Activated CD4-positive, alpha-beta T cell treated with anti-CD3 and anti-CD28 coated beads for 48 hours (primary cell): ENCODE measurements at regions not wholly inside any gene's neighbourhood (a gene's known extent, or its start where the extent isn't known, plus 50 kb on each side); places are given as distances from the start of the nearest gene placed in this dataset.
"Not testable (repeated sequence)": the region's sequence is repeated elsewhere in the genome, so short reads cannot be mapped to it uniquely, and the experiment has no call there.

ENCODE experiments used
- DNase-seq: peaks from one replicate; pipeline ENCODE4 v3.0.0-alpha.2; 2020

DNA sequence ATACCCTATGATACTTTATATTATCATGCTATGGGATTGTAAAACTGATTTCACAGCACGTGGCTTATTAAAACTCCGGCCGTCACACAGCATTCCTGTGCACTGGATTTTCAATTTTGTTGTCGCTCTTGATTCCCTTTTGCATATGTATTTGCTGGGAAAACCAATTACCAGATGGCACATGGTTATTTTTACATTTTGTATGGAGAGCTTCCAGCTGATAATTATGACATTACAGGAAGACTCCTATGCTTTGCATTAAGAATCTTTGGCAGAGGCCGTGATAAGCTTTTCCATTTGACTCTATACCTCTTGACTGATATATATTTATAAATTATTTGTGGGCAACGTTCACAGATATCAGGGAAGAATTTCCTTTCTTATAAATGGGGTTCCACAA is 381.2 kb upstream of the RORB start:
- DNase-seq = no peak

DNA sequence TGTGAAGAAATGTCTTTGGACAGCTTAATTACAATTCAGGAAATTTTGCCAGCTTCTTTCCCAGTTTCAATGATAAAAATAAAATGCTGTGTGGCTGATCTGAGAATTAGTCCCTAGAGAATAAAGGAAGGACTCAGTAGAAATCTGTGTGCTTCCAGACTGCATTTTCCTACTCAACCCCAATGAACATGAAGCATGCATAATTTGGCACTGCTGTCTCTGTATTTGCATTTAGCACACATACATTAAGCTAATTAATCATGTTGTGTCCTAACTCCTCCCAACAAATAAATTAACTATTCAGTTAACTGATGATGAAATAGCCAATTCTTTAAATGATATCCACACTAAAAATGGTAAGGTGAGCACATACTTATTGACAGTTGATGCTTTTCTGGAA is 380.0 kb upstream of the RORB start:
- no peak for DNase-seq

- no peak for DNase-seq
These were observed 379.4 kb upstream of the RORB start for GRCh38 chr9:74117731-74118130.

DNA sequence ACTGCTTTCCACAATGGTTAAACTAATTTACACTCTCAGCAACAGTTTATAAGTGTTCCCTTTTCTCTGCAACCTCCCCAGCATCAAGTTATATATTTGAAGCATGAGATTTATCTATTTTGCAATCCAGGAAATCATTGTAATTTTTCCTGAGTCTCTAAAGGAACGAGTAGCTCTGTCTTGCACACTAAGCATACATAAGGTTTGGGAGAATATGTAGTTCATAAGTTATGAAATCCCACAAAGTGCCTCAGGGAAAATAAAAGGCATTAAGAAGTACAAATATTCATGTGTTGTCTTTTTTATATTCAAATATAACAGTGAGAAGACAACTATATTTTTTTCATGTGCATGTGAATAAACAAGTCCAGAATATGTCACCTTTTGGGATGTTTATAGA is 377.1 kb upstream of the RORB start:
- DNase-seq = no peak

DNA sequence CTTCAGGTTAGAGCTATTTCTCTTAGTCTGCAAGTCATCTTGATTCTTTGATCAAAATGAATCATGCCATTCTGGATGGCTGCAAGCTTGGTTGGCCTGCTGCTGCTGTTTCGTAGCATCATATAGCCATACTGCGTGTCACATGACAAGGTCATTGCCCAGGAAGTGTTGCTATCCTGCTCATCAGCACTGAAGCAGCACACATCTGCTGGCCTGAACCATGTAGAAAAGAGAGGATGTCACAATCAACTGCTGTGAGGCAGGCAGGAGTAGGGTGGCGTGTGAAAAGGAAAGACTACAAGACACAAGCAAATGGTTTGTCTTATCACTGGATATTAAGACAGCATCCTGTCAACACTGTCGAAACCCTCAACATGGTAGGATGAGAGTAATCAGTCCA is 376.7 kb upstream of the RORB start:
- DNase-seq = no peak

- no peak for DNase-seq
These were observed 374.9 kb upstream of the RORB start for GRCh38 chr9:74122216-74122615.

DNA sequence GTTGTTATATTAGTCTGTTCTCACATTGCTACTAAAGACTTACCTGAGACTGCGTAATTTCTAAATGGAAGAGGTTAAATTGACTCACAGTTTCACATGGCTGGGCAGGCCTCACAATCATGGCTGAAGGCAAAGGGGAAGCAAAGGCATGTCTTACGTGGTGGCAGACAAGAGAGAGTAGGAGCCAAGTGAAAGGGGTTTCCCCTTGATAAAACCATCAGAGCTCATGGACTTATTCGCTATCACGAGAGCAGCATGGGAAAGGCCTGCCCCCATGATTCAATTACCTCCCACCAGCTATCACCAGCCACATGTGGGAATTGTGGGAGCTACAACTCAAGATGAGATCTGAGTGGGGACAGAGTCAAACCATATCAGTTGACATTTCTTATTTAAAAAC is 374.5 kb upstream of the RORB start:
- peak; percentile 14 for DNase-seq

DNA sequence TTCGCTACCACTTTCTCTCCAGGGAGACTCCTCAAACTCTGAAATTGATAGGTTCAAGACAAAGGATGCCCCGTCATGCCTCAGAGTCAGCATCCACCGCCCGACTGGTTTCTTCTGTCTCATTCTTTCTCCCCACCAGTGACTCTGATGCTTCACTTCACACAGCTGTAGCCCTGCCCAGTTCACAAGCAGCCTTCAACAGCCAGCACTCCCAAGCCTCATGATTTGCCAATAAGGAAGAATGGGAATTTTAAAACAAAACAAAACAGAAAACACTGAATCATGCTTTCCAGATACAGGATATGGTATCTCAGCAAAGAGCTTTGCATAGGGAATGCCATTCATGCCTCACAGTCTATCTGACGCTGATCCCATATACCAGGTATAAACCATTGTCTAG is 371.2 kb upstream of the RORB start:
- no peak for DNase-seq

GRCh38 chr9:74132986-74133385 is 364.1 kb upstream of the RORB start:
- DNase-seq = no peak

- DNase-seq = no peak
These were observed 363.2 kb upstream of the RORB start for GRCh38 chr9:74133921-74134320.

- DNase-seq = no peak
These were observed 359.0 kb upstream of the RORB start for GRCh38 chr9:74138182-74138581.

DNA sequence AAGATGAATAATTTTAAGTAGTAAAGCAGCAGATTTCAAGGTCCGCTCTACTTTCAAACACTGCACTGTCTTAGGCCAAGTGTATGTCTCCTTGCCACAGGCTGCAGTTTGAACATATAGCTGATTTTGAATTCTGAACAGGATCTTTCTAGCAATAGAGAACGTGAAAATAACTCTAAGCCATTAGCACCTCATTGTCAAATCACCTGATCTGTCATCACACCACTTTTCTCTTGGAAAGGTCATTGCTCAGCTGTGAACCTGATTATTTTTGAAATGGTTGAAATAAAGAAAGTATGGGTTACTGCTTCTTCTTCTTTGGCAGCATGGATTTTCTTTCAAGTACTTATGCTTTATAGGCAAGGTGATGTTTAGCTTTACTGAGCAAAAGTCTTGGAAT is 357.0 kb upstream of the RORB start:
- DNase-seq = no peak

GRCh38 chr9:74147906-74148305 is 349.2 kb upstream of the RORB start:
- DNase-seq = no peak

DNA sequence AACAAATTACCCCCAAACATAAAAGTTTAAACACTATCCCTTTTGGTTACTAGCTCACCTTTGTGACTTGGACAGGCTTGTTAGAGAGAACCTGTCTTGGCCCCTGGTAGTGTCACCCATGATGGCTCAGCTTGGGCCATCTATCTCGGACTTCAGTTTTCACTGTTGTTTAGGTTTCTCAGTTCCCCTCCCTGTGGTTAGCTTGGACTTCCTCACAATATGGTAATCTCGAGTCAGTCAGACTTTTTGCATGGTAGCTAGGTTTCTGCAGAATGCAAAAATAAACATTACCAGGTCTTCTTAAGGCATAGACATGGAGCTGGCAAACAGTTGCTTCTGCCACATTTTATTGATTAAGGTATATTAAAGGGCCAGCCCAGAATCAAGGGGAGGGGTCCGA is 324.3 kb upstream of the RORB start:
- no peak for DNase-seq

- no peak for DNase-seq
These were observed 323.9 kb upstream of the RORB start for GRCh38 chr9:74173284-74173683.

GRCh38 chr9:74197771-74198170 is 299.4 kb upstream of the RORB start:
- not testable (repeated sequence) for DNase-seq

GRCh38 chr9:74205056-74205455 is 292.1 kb upstream of the RORB start:
- no peak for DNase-seq

GRCh38 chr9:74218385-74219063 is 278.6 kb upstream of the RORB start:
- no peak for DNase-seq

DNA sequence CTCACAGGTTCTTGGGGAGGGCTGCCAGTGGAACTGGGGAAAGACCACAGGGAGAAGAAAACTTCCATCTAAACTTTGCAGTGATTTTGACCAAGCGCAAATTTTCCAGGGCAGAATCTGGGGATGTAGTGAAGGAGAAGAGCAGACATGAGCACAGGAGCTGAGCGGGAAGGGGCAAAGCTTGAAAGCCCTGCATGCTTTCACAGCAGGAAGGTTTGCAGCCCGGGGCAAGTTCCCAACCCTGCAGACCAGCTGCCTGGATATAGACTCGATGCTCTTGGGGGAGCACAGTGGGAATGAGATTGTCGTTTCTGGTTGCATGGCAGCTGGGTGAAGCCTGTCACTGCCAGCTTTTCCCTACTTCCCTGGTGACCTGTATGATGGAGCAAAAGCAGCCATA is 276.8 kb upstream of the RORB start:
- no peak for DNase-seq

GRCh38 chr9:74236857-74237256 is 260.3 kb upstream of the RORB start:
- no peak for DNase-seq

GRCh38 chr9:74245866-74246497 is 251.2 kb upstream of the RORB start:
- DNase-seq = no peak

DNA sequence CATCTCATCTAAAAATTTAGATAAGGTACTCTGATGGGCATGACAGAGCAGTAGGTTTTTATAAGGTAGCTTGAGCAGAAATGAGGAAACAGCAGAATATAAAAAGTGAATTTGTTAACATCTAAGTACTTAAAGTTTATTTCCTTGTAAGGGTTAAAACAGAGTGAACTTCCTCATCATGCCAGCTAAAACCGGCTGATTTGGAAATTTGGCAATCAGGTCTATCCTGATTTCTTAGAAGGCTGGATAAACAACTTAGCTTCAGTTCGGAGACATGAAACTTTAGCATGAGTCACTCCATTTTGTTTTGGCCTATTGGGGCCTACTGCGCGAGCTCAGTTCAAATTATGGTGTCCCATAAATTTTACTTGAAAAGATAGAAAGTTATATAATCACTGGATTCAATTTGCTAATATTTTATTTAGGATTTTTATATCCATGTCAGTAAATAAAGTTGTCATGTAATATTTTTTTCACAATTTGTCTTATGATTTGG is 241.6 kb upstream of the RORB start:
- DNase-seq = no peak

GRCh38 chr9:74275872-74276508 is 221.1 kb upstream of the RORB start:
- DNase-seq = no peak

DNA sequence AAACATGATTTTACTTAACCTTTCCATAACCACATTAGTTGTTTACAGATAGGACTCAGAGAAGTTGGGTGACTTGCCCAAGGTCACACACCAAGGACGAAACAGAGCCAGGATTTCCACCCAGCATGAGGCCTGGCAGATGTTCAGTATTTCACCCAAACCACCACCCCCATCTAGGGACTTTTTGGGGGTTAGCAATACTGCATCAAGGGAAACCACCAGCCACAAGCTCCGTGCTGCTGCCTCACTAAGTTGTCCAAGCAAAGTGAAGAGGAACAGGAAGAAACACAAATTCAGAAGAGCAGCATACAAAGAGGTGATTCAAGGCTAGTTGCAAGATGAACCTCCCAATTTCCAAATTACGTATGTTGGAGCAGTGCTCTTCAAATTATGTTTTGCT is 219.6 kb upstream of the RORB start:
- peak; percentile 14 for DNase-seq
